22Rv1 (cell line): ENCODE measurements at regions not wholly inside any gene's neighbourhood (a gene's known extent, or its start where the extent isn't known, plus 50 kb on each side); places are given as distances from the start of the nearest gene placed in this dataset.

Experiments used
- ZFX ChIP-seq: fragments of 450-650 bp; IDR thresholded peaks from 2 replicates; pipeline ENCODE4 v1.6.1; 2017; ENCODE audit warnings: antibody characterized with exemption, borderline replicate concordance
- TF ChIP-seq, protein P1 (sequence below): fragments of 450-650 bp; IDR thresholded peaks from 2 replicates; pipeline ENCODE4 v1.5.1; 2017; ENCODE audit warnings: mild to moderate bottlenecking

DNA sequence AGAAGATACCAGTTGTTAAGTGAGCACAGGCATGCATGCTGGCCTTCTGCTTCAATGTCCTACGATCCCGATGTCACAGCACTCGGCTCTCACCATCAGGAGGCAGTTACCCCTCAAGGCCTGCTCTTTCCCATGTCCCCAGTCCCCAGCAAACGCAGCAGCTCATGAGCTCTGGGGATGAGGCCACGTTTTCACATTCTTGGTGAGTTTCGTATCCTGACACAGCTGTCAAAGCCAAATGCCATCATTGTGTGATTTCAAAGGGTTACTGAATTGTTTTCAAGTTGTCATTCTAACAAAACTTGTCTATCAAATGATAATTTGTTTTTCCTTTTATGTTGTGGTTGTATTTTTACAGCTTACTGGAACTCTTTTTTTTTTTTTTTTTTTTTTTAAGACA is 226.9 kb upstream of the KCNG1 start:
- TF ChIP-seq, protein P1, sequence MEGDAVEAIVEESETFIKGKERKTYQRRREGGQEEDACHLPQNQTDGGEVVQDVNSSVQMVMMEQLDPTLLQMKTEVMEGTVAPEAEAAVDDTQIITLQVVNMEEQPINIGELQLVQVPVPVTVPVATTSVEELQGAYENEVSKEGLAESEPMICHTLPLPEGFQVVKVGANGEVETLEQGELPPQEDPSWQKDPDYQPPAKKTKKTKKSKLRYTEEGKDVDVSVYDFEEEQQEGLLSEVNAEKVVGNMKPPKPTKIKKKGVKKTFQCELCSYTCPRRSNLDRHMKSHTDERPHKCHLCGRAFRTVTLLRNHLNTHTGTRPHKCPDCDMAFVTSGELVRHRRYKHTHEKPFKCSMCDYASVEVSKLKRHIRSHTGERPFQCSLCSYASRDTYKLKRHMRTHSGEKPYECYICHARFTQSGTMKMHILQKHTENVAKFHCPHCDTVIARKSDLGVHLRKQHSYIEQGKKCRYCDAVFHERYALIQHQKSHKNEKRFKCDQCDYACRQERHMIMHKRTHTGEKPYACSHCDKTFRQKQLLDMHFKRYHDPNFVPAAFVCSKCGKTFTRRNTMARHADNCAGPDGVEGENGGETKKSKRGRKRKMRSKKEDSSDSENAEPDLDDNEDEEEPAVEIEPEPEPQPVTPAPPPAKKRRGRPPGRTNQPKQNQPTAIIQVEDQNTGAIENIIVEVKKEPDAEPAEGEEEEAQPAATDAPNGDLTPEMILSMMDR = no peak
- no peak for TF ChIP-seq ZFX
